DOHH2 (cell line): ENCODE measurements at regions not wholly inside any gene's neighbourhood (a gene's known extent, or its start where the extent isn't known, plus 50 kb on each side); places are given as distances from the start of the nearest gene placed in this dataset.

Experiments
- H3F3A ChIP-seq: fragments of 200-600 bp; sonication (generic), shearing (Covaris generic); 2 replicates; pipeline ENCODE4 v1.6.0; 2016; ENCODE audit warnings: antibody characterized with exemption, mild to moderate bottlenecking; ENCODE audit not compliant: control insufficient read depth, insufficient read depth
- H3K27ac ChIP-seq: fragments of 200-600 bp; sonication (generic); 2 replicates; pipeline ENCODE4 v1.5.1; 2014; ENCODE audit warnings: low read depth, mild to moderate bottlenecking, low read length, moderate library complexity
- H3K27me3 ChIP-seq: fragments of 200-600 bp; sonication (generic); 2 replicates; pipeline ENCODE4 v1.6.1; 2014; ENCODE audit warnings: mild to moderate bottlenecking, low read length, mixed read lengths; ENCODE audit not compliant: control insufficient read depth
- H3K36me3 ChIP-seq: fragments of 200-600 bp; sonication (generic); 2 replicates; pipeline ENCODE4 v1.6.1; 2014; ENCODE audit warnings: mild to moderate bottlenecking, low read length, moderate library complexity, mixed read lengths; ENCODE audit not compliant: control insufficient read depth
- H3K4me1 ChIP-seq: fragments of 200-600 bp; sonication (generic); 2 replicates; pipeline ENCODE4 v1.6.1; 2014; ENCODE audit warnings: mild to moderate bottlenecking, low read length, mixed read lengths; ENCODE audit not compliant: control insufficient read depth
- H3K4me2 ChIP-seq: fragments of 200-600 bp; sonication (generic); 2 replicates; pipeline ENCODE4 v1.6.0; 2014; ENCODE audit warnings: mild to moderate bottlenecking, low read length, moderate library complexity
- H3K4me3 ChIP-seq: fragments of 200-600 bp; sonication (generic); 2 replicates; pipeline ENCODE4 v1.5.1; 2014; ENCODE audit warnings: mild to moderate bottlenecking, low read length, mixed read lengths
- H3K79me2 ChIP-seq: fragments of 200-600 bp; sonication (generic); 2 replicates; pipeline ENCODE4 v1.6.1; 2014; ENCODE audit warnings: mild to moderate bottlenecking, low read length, mixed read lengths; ENCODE audit not compliant: control insufficient read depth
- H3K9me2 ChIP-seq: fragments of 200-600 bp; sonication (generic); replicated peaks from 2 replicates; pipeline ENCODE4 v1.6.1; 2014; ENCODE audit warnings: mild to moderate bottlenecking, low read length, mixed read lengths; ENCODE audit not compliant: control insufficient read depth
- H3K9me3 ChIP-seq: fragments of 200-600 bp; sonication (generic); 2 replicates; pipeline ENCODE4 v1.6.1; 2014; ENCODE audit warnings: antibody characterized with exemption, low read length, mixed read lengths; ENCODE audit not compliant: control insufficient read depth, insufficient read depth
- H4K20me1 ChIP-seq: fragments of 200-600 bp; sonication (generic); 2 replicates; pipeline ENCODE4 v1.6.0; 2014; ENCODE audit warnings: low read depth, mild to moderate bottlenecking, antibody characterized with exemption, low read length, moderate library complexity; ENCODE audit not compliant: control insufficient read depth, insufficient read depth
- EZH2phosphoT487 ChIP-seq: fragments of 200-600 bp; sonication (generic); IDR thresholded peaks from 2 replicates; pipeline ENCODE4 v1.6.1; 2017; ENCODE audit warnings: borderline replicate concordance, mild to moderate bottlenecking, antibody characterized with exemption, low read length, moderate library complexity, mixed read lengths
- TF ChIP-seq, protein P1 (sequence below): fragments of 200-600 bp; sonication (generic); IDR thresholded peaks from one replicate; pipeline ENCODE4 v1.5.1; 2014; ENCODE audit warnings: antibody characterized with exemption, mild to moderate bottlenecking, low read depth, low read length; ENCODE audit not compliant: poor library complexity, severe bottlenecking

DNA sequence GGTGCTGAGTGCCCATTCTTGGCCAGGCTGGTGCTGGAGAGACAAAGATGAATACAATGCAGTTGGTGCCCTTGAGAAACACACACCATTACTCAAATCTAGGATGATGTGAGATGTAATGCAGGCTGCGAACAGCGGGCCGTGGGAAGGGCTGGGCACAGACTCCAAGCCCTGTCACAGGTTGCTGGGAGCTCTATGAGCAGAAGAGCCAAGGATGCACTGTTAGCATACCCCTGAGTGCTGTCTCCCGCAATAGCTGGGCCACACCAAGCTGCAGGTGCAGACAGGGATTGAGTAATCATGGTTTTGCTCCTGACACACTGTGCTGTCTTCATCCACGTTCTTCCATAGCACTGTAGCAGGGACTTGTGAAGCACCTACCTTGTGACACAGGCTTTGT is 247.5 kb upstream of the CRY1 start:
- Histone ChIP-seq H3K9me2 (no peaks in the 10 kb centered on the region), H3K4me3 (no peak overlapping the region), H3F3A (no peaks in the 10 kb centered on the region), H3K36me3 (no peaks in the 10 kb centered on the region), H3K27me3 (no peaks in the 10 kb centered on the region), H3K4me1 (no peaks in the 10 kb centered on the region), H3K27ac (no peak overlapping the region), H4K20me1 (no peaks in the 10 kb centered on the region), H3K79me2 (no peaks in the 10 kb centered on the region), H3K9me3 (no peaks in the 10 kb centered on the region), H3K4me2 (no peak overlapping the region)
- no peak for TF ChIP-seq EZH2phosphoT487
- TF ChIP-seq, protein P1, sequence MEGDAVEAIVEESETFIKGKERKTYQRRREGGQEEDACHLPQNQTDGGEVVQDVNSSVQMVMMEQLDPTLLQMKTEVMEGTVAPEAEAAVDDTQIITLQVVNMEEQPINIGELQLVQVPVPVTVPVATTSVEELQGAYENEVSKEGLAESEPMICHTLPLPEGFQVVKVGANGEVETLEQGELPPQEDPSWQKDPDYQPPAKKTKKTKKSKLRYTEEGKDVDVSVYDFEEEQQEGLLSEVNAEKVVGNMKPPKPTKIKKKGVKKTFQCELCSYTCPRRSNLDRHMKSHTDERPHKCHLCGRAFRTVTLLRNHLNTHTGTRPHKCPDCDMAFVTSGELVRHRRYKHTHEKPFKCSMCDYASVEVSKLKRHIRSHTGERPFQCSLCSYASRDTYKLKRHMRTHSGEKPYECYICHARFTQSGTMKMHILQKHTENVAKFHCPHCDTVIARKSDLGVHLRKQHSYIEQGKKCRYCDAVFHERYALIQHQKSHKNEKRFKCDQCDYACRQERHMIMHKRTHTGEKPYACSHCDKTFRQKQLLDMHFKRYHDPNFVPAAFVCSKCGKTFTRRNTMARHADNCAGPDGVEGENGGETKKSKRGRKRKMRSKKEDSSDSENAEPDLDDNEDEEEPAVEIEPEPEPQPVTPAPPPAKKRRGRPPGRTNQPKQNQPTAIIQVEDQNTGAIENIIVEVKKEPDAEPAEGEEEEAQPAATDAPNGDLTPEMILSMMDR: no peak

DNA sequence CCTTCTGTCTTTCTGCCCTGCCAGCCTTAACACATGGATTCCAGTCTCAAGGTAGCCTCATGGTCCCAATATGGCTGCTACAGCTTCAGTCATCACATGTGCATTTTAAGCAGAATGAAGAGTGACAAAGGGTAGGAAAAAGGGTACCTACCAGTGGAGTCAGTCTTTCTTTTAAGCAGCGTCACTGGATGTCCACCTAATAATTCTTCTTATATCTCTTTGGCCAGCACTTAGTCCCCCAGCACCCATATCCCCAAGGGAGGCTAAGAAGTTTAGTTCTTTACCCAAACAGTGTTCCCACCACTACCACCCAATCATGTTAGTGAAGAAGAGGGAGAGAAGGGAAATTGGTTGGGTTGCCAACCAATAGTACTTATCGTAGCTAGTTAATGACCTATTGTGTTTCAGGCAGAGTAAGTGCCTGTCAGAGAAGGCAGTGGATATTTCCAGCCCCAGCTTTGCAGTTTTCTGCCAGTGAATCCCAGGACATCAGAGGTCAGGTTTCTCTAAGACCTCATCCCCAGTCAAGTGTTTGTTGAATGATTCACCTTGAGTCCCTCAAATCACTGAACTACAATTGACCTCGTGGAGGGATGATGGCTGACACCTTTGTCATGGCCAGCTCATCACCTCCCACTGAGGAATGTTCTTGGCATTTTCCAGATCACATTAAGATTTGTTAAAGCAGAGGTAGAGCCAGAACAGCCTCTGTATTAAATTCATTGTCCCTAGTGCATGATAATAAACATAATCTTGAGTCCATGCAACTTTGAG is 250.9 kb upstream of the CRY1 start:
- Histone ChIP-seq H4K20me1 (no peaks in the 10 kb centered on the region), H3K4me1 (no peaks in the 10 kb centered on the region), H3K27ac (no peak overlapping the region), H3K4me3 (no peak overlapping the region), H3K36me3 (no peaks in the 10 kb centered on the region), H3K79me2 (no peaks in the 10 kb centered on the region), H3K27me3 (no peaks in the 10 kb centered on the region), H3K4me2 (no peak overlapping the region), H3K9me2 (no peaks in the 10 kb centered on the region), H3F3A (no peaks in the 10 kb centered on the region), H3K9me3 (no peaks in the 10 kb centered on the region)
- TF ChIP-seq, protein P1: no peak
- TF ChIP-seq EZH2phosphoT487: no peak

DNA sequence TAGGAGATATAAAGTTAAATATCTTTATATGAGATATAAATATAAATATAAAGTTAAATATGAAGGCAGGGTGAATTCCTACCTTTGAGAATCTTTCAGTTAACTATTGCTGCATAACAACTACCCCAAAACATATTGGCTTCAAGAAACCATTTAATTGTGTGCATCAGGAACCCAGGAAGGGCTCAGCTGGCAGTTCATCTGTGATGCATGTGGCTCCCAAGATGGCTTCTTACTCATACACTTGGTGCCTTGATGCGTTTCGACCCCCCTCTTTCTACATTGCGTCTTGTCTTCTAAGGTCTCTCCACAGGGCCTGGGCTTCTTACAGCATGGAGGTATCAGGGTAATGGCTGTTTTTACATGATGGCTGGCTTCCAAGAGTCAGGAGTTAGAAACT is 253.9 kb upstream of the CRY1 start:
- TF ChIP-seq, protein P1: no peak
- no peak for TF ChIP-seq EZH2phosphoT487

More for the DNA sequence above, 253.9 kb upstream of the CRY1 start:
- no peak overlapping the region for H3K4me2 ChIP-seq
- no peaks in the 10 kb centered on the region for H4K20me1 ChIP-seq
- no peaks in the 10 kb centered on the region for H3K9me3 ChIP-seq
- no peaks in the 10 kb centered on the region for H3K36me3 ChIP-seq
- no peaks in the 10 kb centered on the region for H3K9me2 ChIP-seq
- no peak overlapping the region for H3K27ac ChIP-seq
- no peaks in the 10 kb centered on the region for H3K79me2 ChIP-seq
- H3K4me3 ChIP-seq: no peak overlapping the region
- no peaks in the 10 kb centered on the region for H3K27me3 ChIP-seq
- no peaks in the 10 kb centered on the region for H3K4me1 ChIP-seq
- H3F3A ChIP-seq: no peaks in the 10 kb centered on the region
